ENCODE measurements at regions not wholly inside any gene's neighbourhood (a gene's known extent, or its start where the extent isn't known, plus 50 kb on each side); places are given as distances from the start of the nearest gene placed in this dataset.

GRCh38 chr20:55173601-55174000 lies 698.2 kb downstream of the DOK5 start (continued):
- no peak for TF ChIP-seq ZNF462 (CRISPR knock-in tag; IDR thresholded peaks at IDR 0.05)
- TF ChIP-seq NANOG (IDR thresholded peaks at IDR 0.05; ENCODE audit: borderline replicate concordance): no peak
- no peak for TF ChIP-seq POLR2AphosphoS5 (IDR thresholded peaks at IDR 0.05; ENCODE audit: low read depth)
- TF ChIP-seq STAT1 (IDR thresholded peaks at IDR 0.05; ENCODE audit: unreplicated experiment): no peak

GRCh38 chr20:55172310-55173002 lies 697.1 kb downstream of the DOK5 start:
- H3K27ac Mint-ChIP-seq: no peak overlapping the region
- Histone ChIP-seq H3K27me3 (ENCODE audit: insufficient read depth) (no peaks in the 10 kb centered on the region), H3K36me3 (ENCODE audit: insufficient read depth) (0 out of 2 replicates have a peak, but pooled peaks cover 6% of the 10 kb centered on the region), H3K4me2 (no peak overlapping the region), H3K4me1 (ENCODE audit: insufficient read depth) (no peaks in the 10 kb centered on the region), H4K20me1 (replicated peaks; ENCODE audit: insufficient read depth) (no peaks in the 10 kb centered on the region), H3K4me3 (no peak overlapping the region), H2AFZ (no peak overlapping the region), H3K9me2 (ENCODE audit: insufficient read depth) (no peaks in the 10 kb centered on the region), H3F3A (replicated peaks; ENCODE audit: low read depth) (no peaks in the 10 kb centered on the region), H3K79me2 (replicated peaks; ENCODE audit: insufficient read depth) (no peaks in the 10 kb centered on the region), H3K27ac (ENCODE audit: low read depth) (no peak overlapping the region)
- H3K9me3 Mint-ChIP-seq: peaks cover 84% of the 10 kb centered on the region
- H3K36me3 Mint-ChIP-seq (ENCODE audit: low read depth): peaks cover 16% of the 10 kb centered on the region; the same call in 2 of the 3 replicates
- H3K27me3 Mint-ChIP-seq (ENCODE audit: insufficient read depth, low read depth, poor library complexity): no peaks in the 10 kb centered on the region
- ATAC-seq: no peak
- no peak for DNase-seq (ENCODE audit: low spot score)
- no peaks in the 10 kb centered on the region for H3K4me1 Mint-ChIP-seq
- H3K4me3 Mint-ChIP-seq: no peak overlapping the region
- TF ChIP-seq NANOG (IDR thresholded peaks at IDR 0.05; ENCODE audit: borderline replicate concordance) (no peak), EZH2phosphoT487 (IDR thresholded peaks at IDR 0.05; ENCODE audit: unreplicated experiment) (no peak), ZNF462 (CRISPR knock-in tag; IDR thresholded peaks at IDR 0.05) (no peak), EZH2 (IDR thresholded peaks at IDR 0.05; ENCODE audit: low read depth, unreplicated experiment) (no peak), STAT1 (IDR thresholded peaks at IDR 0.05; ENCODE audit: unreplicated experiment) (no peak), ZNF114 (CRISPR knock-in tag; IDR thresholded peaks at IDR 0.05) (no peak)

All from GM23338 (cell line).